Pons (tissue), 1 donor: ENCODE measurements at regions not wholly inside any gene's neighbourhood (a gene's known extent, or its start where the extent isn't known, plus 50 kb on each side); places are given as distances from the start of the nearest gene placed in this dataset.

Source experiments
- DNase-seq: peaks from one replicate; pipeline ENCODE4 v3.0.0-alpha.2; 2016; ENCODE audit warnings: low spot score

GRCh38 chr20:51266353-51266752, 243.4 kb upstream of the KCNG1 start:
- no peak for DNase-seq

- DNase-seq: no peak
Measured at GRCh38 chr20:51265361-51265760, 242.5 kb upstream of the KCNG1 start.

- DNase-seq: no peak
Measured at GRCh38 chr20:51262240-51262639, 239.3 kb upstream of the KCNG1 start.

GRCh38 chr20:51259455-51259854, 236.5 kb upstream of the KCNG1 start:
- no peak for DNase-seq

- DNase-seq: no peak
Measured at GRCh38 chr20:51258582-51259165, 235.8 kb upstream of the KCNG1 start.

- no peak for DNase-seq
Measured at GRCh38 chr20:51255417-51255816, 232.5 kb upstream of the KCNG1 start.

- no peak for DNase-seq
Measured at GRCh38 chr20:51253280-51253679, 230.4 kb upstream of the KCNG1 start.

GRCh38 chr20:51249781-51250180, 226.9 kb upstream of the KCNG1 start:
- no peak for DNase-seq

GRCh38 chr20:51249215-51249614, 226.3 kb upstream of the KCNG1 start:
- DNase-seq: peak; percentile 22

- DNase-seq: no peak
Measured at GRCh38 chr20:51244466-51244865, 221.6 kb upstream of the KCNG1 start.

GRCh38 chr20:51238675-51239305, 215.9 kb upstream of the KCNG1 start:
- DNase-seq: no peak

- DNase-seq: no peak
Measured at GRCh38 chr20:51237791-51238190, 214.9 kb upstream of the KCNG1 start.

GRCh38 chr20:51237278-51237677, 214.4 kb upstream of the KCNG1 start:
- DNase-seq: peak; percentile 47

GRCh38 chr20:51236421-51236820, 213.5 kb upstream of the KCNG1 start:
- no peak for DNase-seq

- DNase-seq: no peak
Measured at GRCh38 chr20:51233345-51233744, 210.4 kb upstream of the KCNG1 start.

GRCh38 chr20:51230727-51231126, 207.8 kb upstream of the KCNG1 start:
- no peak for DNase-seq

GRCh38 chr20:51228763-51229162, 205.9 kb upstream of the KCNG1 start:
- no peak for DNase-seq

- no peak for DNase-seq
Measured at GRCh38 chr20:51227744-51228143, 204.8 kb upstream of the KCNG1 start.

GRCh38 chr20:51223183-51223720, 200.3 kb upstream of the KCNG1 start:
- no peak for DNase-seq

GRCh38 chr20:51221791-51222408, 199.0 kb upstream of the KCNG1 start:
- no peak for DNase-seq

- no peak for DNase-seq
Measured at GRCh38 chr20:51221103-51221502, 198.2 kb upstream of the KCNG1 start.

GRCh38 chr20:51220293-51220706, 197.4 kb upstream of the KCNG1 start:
- no peak for DNase-seq

- no peak for DNase-seq
Measured at GRCh38 chr20:51219544-51219943, 196.6 kb upstream of the KCNG1 start.
